ENCODE measurements at regions not wholly inside any gene's neighbourhood (a gene's known extent, or its start where the extent isn't known, plus 50 kb on each side); places are given as distances from the start of the nearest gene placed in this dataset.

DNA sequence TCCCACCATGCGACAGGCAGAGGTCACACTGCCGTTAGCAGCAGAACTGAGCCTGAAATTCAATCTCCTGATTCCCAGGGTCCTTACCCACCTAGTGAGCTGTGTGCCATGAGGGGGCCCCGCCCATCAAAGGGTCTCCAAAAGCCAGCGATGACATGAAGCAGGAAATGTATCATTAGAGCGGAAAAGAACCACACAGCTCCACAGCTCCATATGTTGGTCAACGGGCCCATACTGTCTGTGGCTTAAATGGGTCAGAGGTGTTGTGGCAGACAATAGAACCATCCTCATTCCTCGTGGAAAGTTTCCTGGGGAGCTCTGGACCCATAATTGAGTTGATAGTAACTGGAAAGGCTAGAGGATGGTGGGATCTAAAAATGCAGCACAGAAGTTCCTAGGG lies 68.1 kb upstream of the PODXL start:
- Histone ChIP-seq H3K4me1 (peaks cover 0 to 3% of the 10 kb centered on the region in 2 donors), H3K27ac (no peak overlapping the region), H3K36me3 (no peaks in the 10 kb centered on the region), H3K27me3 (no peaks in the 10 kb centered on the region), H3K4me3 (no peak overlapping the region), H3K9me3 (no peaks in the 10 kb centered on the region)
- DNase-seq (ENCODE audit: low spot score in 2 of 2) = no peak
- intact Hi-C loops (cut with DNase I) = no loop called here
- TF ChIP-seq, protein P1, sequence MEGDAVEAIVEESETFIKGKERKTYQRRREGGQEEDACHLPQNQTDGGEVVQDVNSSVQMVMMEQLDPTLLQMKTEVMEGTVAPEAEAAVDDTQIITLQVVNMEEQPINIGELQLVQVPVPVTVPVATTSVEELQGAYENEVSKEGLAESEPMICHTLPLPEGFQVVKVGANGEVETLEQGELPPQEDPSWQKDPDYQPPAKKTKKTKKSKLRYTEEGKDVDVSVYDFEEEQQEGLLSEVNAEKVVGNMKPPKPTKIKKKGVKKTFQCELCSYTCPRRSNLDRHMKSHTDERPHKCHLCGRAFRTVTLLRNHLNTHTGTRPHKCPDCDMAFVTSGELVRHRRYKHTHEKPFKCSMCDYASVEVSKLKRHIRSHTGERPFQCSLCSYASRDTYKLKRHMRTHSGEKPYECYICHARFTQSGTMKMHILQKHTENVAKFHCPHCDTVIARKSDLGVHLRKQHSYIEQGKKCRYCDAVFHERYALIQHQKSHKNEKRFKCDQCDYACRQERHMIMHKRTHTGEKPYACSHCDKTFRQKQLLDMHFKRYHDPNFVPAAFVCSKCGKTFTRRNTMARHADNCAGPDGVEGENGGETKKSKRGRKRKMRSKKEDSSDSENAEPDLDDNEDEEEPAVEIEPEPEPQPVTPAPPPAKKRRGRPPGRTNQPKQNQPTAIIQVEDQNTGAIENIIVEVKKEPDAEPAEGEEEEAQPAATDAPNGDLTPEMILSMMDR (IDR thresholded peaks at IDR 0.05) = no peak

DNA sequence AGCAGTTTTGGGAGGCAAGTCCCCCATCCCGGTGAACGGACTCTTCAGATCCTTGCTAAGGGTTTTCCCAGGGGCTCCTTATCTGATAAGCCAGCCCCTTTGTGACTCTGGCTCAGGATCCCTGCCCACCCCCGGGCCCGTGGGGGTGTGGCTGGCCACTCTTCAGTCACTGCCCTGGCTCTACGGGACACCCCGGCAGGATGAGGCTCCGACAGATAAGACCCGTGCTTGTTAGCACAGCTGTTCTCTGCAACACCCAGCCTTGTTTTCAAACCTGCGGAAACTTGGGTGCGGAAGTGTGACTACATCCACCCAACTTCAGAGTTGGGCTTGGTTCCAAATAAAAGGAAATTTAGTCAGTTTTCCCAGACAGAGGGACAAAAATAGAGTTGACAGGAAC lies 66.7 kb upstream of the PODXL start:
- no peaks in the 10 kb centered on the region for H3K4me1 ChIP-seq
- TF ChIP-seq, protein P1 (IDR thresholded peaks at IDR 0.05) = no peak
- no peak for DNase-seq (ENCODE audit: low spot score in 2 of 2)
- no peak overlapping the region for H3K27ac ChIP-seq
- intact Hi-C loops (cut with DNase I) = no loop called here
- no peaks in the 10 kb centered on the region for H3K9me3 ChIP-seq
- no peaks in the 10 kb centered on the region for H3K36me3 ChIP-seq
- H3K4me3 ChIP-seq = no peak overlapping the region
- H3K27me3 ChIP-seq = no peaks in the 10 kb centered on the region

DNA sequence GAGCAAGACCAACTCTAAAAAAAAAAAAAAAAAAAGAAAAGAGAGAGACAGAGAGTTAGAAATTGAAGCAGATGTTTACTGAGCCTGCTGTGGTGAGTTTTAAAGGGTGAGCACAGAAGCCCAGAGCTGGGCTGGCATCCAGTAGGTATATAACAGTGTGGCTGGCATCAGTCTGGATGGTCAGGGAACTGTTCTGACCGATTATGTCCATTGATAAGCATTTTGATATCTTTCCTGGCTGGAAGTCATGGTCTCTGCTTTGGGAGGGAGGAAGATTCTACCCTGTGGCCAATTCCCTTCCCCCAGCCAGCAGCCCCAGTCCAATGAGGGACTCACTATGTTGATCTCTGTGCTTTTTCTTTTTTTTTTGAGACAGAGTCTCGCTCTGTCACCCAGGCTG lies 65.2 kb upstream of the PODXL start:
- Histone ChIP-seq H3K4me1 (no peaks in the 10 kb centered on the region), H3K9me3 (no peaks in the 10 kb centered on the region), H3K27me3 (no peaks in the 10 kb centered on the region), H3K27ac (no peak overlapping the region), H3K36me3 (no peaks in the 10 kb centered on the region), H3K4me3 (no peak overlapping the region)
- TF ChIP-seq, protein P1 (IDR thresholded peaks at IDR 0.05) = no peak
- intact Hi-C loops (cut with DNase I) = no loop called here
- no peak for DNase-seq (ENCODE audit: low spot score in 2 of 2)

DNA sequence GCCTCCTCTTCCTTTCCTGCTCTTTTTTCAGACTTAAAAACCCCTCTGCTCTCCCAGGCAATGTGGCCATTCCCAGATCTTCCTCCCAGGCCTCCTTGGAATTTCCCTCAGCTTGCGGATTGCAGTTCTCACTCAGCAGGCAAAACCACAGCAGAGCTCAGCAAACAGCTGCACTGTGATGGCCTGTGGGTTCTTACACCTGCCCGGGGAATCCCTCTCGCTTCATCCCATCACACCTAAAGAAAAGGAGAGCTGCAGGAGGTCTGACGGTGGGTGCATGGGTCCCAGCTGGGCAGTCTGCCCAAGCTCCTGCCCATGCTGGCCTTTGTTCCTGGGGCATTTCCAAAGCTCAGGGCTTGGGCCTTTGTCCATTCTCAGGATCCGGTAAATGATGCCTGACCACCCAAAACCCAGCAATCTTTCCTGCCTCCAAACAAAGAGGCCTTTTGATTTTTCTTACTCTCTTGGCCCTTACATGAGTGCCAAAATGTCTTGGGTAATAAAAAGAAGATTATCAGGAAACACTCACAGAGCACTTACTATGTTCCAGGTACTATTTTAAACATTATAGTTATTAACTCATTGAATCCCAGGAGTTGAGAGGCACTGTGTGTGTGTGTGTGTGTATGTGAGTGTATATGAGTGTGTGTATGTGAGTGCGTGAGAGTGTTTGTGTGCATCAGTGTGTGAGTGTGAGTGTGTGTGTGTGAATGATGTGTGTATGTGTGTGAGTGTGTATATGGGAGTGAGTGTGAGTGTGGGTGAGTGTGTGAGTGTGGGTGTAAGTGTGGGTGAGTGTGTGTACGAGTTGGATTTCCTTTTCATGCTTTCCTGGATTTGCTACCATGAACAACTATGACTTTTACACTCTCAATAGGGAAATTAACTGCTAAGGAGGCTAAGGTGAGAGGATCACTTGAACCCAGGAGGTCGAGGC lies 64.5 kb upstream of the PODXL start:
- intact Hi-C loops (cut with DNase I) = no loop called here
- no peak for DNase-seq (ENCODE audit: low spot score in 2 of 2)
- no peaks in the 10 kb centered on the region for H3K9me3 ChIP-seq
- TF ChIP-seq, protein P1 (IDR thresholded peaks at IDR 0.05) = no peak
- no peak overlapping the region for H3K27ac ChIP-seq
- H3K4me3 ChIP-seq = no peak overlapping the region
- no peaks in the 10 kb centered on the region for H3K36me3 ChIP-seq
- no peaks in the 10 kb centered on the region for H3K4me1 ChIP-seq
- H3K27me3 ChIP-seq = no peaks in the 10 kb centered on the region

DNA sequence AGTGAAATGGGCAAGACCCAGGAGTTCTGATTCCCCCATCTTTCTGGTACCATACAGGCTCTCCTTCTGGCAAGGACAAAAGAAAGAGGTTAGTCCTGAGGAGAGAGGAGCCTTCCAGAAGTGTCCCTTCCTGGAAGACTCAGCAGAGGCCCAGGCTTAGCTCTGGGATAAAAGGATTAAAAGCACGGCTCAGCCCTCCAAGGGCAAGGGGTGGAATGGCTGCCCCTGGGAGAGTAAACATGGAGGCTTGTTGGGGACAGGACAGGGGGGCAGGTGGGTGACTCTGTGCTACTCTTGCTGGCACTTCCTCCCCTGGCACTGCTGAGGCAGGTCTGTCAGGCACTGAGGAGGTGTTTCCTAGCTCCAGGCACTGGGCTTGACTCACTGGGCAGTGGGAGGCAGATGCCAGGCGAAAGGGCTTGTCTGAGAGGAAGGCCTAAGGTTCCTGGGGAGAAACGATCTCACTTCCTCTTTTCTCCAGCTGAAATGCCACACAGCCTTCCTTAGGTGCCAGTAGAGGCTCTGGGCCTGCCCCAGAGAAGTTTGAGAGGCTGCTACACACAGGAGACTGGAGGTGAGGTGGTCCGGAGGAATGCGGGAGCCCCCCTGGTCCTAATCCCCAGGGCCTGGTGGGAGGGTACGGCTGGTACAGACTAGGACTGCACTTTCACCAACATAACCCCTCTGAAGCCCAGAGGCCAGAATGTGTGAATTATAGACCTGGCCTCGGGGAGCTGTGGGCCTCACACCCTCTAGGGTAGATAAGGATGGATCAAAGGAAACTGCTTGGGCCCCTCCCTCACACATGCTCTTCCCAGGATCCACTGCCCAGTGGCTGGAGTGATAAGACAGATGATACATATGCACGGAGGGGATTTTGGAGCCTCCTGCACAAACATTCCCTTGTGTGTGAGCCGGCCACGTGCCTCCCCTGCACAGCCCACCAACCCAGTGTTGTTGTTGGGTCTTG lies 63.2 kb upstream of the PODXL start:
- Histone ChIP-seq H3K4me3 (no peak overlapping the region), H3K36me3 (no peaks in the 10 kb centered on the region), H3K27ac (no peak overlapping the region), H3K4me1 (no peaks in the 10 kb centered on the region), H3K9me3 (no peaks in the 10 kb centered on the region), H3K27me3 (no peaks in the 10 kb centered on the region)
- no peak for DNase-seq (ENCODE audit: low spot score in 2 of 2)
- TF ChIP-seq, protein P1 (IDR thresholded peaks at IDR 0.05) = no peak
- intact Hi-C loops (cut with DNase I) = no loop called here
